GM21717 (cell line): ENCODE measurements at regions not wholly inside any gene's neighbourhood (a gene's known extent, or its start where the extent isn't known, plus 50 kb on each side); places are given as distances from the start of the nearest gene placed in this dataset.
"Not testable (repeated sequence)": the region's sequence is repeated elsewhere in the genome, so short reads cannot be mapped to it uniquely, and the experiment has no call there.

ENCODE experiments used
- ATAC-seq: cut with Tn5 transposase; IDR thresholded peaks from one replicate; pipeline ENCODE4 v1.9.1; 2021; ENCODE audit warnings: mild to moderate bottlenecking, moderate library complexity; ENCODE audit not compliant: unreplicated experiment

- ATAC-seq = not testable (repeated sequence)
These were observed 88.8 kb upstream of the CAV2 start for GRCh38 chr7:116410694-116411093.

DNA sequence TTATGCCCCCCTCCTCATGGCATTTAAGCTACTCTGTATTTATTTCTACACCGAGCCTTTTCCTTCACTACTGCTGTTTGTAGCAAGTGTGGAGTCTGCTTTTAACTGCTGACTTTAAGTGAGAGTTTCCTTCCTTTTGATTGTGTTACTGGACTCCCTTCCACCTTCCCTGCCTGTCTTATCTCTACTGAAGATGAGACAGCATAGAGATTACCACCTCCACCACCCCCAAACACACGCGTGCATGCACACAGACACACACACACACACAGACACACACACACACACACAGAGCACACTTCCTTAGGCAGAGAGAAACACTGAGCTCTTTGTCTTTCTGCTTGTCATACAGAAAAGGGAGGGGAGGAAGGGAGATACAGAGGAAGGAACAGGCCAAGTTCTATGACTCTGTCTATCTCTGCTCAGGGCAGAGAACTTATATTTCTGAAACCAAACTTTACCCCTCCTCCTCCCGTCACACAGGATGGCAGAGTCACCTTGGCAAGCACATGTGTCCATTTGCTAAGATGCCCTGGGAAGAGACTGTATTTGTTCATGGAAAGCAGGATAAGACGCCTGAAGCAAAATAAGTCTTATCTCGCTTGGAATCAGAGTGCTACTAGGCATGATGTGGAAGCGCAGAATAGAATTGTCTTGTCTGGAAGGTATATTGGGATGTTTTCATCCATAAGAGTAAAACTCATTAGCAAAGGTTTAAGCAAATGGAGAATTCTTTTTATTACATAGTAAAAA lies 81.8 kb upstream of the CAV2 start:
- no peak for ATAC-seq

DNA sequence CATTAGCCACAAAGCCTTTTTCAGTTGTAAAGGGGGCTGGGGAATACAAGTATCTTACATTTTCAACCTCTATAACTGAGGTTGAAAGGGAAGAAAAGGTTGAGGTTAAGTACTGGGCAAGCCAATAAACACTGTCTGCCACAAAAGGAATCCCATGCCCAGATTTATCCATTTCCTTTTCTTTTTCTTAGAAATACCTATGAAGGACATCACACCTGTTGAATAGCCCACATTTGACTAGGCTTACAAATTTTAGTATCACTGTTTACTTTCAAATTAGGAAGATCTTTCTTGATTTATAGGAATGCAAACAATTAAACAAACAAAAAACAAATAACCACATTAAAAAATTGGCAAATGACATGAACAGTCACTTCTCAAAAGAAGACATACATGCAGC lies 81.0 kb upstream of the CAV2 start:
- ATAC-seq = no peak

DNA sequence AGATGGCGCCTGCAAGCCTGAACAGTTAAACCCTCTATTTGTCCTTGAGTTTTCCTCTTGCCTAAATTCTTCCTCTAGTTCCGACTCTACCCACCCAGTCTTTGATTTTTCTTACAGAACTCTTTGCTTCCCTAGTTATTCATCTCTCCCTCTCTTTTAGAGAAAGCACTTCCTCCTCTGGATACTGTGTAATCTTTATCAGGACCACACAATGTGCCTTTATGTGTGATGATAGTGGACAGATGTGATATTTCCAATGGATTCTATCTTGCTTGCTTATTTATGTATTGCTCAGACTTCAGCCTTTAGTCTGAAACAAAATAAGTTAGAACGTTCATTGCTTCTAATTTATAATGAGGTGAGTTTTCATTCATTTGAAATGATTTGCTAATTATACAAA lies 79.5 kb upstream of the CAV2 start:
- no peak for ATAC-seq

DNA sequence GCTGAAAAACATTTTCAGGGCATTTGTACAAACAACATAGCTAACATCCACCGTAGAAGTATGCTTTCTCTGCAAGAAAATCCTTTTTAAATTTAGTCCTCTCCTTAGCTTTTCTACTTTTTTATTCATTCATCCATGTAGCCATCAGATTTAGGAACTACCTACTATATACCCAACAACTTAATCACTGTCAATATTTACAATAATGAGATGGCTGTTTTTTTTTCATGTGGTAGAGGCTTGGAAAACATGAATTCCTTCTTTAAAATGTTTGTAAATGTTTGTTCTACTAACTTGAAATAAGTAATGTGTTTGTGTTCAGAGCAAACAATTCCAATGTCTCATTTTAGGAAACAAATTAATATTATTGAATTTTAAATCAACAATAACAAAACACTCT lies 78.2 kb upstream of the CAV2 start:
- no peak for ATAC-seq

DNA sequence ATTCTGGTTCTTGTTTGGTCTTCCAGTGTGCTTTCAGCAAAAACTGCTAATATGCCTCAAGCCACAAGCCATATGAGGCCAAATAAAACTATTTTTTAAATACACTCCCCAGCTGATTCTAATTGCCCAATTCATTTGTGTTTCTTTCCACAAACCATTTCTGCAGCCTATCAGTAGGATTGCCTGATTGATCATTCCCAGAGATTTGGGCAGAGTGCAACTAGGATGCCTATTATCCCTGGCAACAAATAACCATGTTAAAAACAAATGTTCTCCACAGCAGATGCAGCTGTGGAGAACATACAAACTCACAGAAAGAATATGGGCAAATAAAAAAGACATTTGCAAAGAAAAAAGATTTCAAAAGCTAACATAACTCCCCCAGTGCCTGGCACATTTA lies 76.9 kb upstream of the CAV2 start:
- no peak for ATAC-seq

GRCh38 chr7:116423499-116423898 lies 76.0 kb upstream of the CAV2 start:
- no peak for ATAC-seq

- no peak for ATAC-seq
These were observed 73.8 kb upstream of the CAV2 start for GRCh38 chr7:116425647-116426209.

DNA sequence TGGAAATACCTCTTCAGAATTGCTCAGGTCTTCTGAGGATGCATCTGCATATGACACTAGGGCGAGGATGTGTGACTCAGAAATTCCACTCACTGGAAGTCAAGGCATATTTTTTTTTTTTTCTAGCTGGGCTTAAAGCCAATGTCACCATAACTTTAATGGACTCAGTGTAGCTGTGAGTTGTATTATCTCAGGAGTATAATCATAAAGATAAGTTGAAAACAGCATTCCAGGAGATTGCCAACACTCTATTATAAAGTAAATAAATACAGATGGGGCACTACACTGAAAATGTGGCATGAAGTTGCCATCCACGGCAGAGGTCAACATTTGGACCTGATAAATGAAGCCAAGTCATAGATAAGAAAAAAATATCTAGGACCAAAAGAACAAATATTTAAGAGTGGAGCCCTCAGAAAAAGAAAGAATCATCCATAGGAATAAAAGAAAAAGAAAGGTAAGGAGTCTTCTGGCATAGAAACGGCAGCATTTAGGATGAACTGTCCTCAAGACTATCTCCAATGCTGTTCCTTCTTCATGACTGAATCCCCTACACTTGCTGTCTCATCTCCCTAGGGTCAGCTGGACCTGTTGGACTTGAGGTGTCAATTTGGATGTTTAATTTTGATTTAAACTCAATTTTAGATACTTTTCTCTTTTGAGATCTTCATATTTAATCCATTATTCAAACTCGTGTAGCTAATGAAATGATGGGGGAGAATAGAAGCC lies 72.9 kb upstream of the CAV2 start:
- ATAC-seq = no peak

GRCh38 chr7:116429986-116430619 lies 69.4 kb upstream of the CAV2 start:
- no peak for ATAC-seq

DNA sequence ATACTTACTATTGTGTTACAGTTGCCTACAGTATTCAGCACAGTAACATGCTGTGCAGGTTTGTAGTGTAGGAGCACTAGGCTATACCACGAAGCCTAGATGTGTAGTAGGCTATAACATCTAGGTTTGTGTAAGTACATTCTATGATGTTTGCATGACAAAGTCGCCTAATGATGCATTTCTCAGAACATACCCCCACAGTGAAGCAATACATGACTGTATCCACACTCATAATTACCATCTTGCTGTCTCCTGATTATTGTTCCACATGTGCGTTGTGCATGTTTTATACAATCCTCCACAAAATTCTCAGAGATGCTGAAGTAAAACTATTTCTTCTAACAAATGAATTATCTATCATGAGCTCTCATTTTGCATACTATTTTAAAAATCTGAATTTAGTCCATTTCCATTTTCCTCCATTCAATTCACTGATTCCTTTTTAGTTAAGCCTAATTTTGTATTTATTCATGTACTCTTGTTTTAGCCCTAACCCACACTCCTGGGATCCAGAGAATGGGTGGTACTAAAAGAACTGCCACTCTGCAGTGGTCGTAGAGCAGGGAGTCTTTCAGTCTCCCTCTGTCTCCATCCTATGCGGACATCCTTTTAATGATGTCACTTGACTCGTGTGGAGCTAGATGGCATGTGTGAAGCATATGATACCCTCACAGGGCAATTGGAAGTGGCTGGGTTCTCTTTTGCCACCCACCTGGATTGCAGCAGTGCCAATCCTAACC lies 67.6 kb upstream of the CAV2 start:
- no peak for ATAC-seq

DNA sequence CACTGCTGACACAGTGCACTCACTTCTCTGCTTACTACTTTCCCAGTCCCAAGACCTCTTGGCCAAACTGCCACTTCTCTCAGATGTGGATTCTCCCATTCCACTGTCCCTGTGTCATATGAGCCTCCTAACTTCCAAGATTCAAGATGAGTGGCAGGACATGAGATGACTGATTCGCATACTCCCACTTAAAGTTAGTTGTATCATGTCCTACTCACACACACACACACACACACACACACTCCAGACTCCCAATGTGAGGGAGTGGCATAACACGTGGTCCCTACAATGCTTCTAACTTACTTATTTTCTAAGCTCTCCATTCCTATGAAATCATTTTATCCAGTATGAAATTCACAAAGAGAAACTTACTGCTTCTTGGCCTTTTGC lies 67.0 kb upstream of the CAV2 start:
- ATAC-seq = no peak

DNA sequence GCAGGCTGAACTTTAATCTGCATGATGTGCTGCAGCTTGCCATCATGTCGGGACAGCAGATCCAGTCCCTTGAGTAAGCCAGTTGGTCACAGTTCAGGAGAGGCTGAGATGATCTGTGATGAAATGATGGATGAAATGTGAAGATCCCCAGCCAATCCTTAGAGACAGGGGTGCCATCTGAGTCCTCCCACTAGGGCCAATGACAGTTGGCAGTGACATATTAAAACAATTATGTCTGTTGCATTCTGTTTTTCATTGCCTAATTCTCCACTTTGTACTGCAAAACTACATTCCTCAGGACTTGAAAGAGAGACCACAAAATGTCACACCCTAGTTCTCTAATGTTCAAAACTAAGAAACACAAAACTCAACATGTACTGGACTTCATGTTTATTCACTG lies 66.3 kb upstream of the CAV2 start:
- no peak for ATAC-seq

DNA sequence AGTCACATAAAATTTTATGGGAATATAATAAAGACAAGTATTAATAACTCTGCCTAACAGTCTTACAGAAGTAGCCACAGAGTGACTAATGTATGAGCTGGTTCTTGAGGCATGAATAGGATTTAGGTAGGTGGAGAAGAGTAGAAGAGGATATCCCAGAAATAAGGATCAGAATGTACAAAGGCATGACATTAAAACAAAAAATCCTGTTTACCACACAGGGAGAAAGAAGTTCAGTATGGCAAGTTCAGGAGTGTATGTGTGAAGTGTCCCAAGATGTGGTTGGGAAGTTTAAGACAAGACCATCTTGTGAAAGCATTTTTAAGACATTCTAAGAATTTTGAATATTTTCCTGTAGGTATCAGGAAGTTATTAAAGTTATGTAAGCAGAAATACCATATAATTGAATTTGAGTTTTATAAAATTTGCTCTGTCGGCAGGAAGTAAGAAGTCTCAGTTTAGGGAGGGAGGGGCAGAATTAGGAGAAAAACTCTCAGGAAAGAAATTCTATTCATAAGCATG lies 64.7 kb upstream of the CAV2 start:
- no peak for ATAC-seq

GRCh38 chr7:116436305-116436826 lies 63.2 kb upstream of the CAV2 start:
- ATAC-seq = no peak

DNA sequence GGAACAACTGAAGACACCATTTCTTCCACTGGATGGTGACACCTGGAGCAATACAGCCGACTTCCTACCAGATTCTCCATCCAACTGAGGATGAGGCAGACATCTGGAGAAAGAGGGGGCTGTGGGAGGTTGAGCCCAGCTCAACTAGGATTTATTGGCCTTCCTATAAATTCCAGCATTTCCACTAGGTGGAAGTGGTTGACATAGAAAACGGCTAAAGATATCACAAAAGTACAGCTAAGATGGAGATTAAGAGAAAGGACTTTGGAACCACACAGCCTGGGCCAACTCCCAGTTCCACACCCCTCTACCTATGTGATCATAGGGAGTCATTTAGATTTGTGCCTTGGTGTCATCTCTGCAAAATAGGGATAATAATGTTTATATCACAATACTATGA lies 61.3 kb upstream of the CAV2 start:
- ATAC-seq = no peak

- no peak for ATAC-seq
These were observed 60.5 kb upstream of the CAV2 start for GRCh38 chr7:116439005-116439404.

DNA sequence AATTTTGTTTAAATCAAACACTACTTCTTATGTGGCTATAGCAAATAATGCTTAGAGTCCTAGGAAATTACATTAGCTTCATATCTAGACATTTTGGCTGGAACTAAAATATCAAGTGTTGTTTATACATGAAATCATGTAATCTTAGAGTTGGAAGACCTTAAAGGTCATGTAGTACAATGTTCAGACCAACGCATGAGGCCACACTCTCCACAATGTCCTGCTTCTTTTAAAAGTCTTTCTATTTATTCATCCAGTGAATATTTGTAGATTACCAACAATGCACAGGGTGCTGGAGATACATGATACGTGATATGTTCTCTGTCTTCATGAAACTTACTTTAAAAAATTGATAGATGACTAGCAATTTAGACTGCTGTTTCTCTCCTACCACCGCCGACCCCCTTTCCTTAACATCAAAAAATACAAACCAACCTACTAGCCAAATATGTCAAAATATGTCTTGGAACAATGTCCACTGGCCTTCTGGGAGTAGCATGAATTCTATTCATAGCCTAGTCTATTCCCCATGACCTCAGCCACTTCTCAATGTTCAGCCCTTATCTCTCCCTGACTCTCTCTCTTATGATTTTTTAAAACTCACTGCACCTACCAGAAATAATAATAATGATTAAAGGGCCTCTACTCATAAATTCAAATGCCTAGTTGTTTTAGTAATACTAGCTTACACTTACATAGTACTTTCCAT lies 59.5 kb upstream of the CAV2 start:
- ATAC-seq = no peak

DNA sequence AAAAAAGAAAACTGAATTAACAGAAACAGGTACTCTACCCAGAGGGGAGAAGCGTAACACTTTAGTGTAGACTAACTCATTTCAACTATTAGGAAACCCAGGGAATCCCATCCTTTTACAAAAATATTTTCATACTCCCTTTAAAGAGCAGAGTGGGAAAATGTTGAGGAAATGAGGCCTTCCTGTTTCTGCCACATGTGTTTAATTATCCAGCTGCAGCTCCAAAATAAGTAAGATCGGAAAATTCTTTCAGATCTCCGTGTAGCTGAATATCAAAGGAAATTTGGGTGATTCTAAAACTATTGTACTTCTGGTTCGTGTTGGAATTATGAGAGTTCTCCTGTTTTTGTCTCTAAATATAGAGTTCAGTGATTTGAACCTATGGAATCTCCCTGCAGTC lies 58.0 kb upstream of the CAV2 start:
- ATAC-seq = no peak

- ATAC-seq = no peak
These were observed 56.4 kb upstream of the CAV2 start for GRCh38 chr7:116443101-116443523.
